Gastrocnemius medialis (tissue), 4 donors: ENCODE measurements at regions not wholly inside any gene's neighbourhood (a gene's known extent, or its start where the extent isn't known, plus 50 kb on each side); places are given as distances from the start of the nearest gene placed in this dataset.

ENCODE experiments used
- POLR2A ChIP-seq, 2 donors: fragments of 450-650 bp; IDR thresholded peaks; one replicate each; pipeline ENCODE4 v1.6.1; 2017; ENCODE audit warnings: antibody characterized with exemption in 2 of 2, mild to moderate bottlenecking in 2 of 2, moderate library complexity in 2 of 2
- TF ChIP-seq, protein P1 (sequence below), 5 experiments: fragments of 450-650 bp in 3 of 5; fragments of 200-600 bp in 2 of 5; sonication (generic) in 2 of 5; IDR thresholded peaks in 4 of 5; conservative IDR thresholded peaks in 1 of 5; 1 replicate in 4 of 5; 2 replicates in 1 of 5; pipeline ENCODE4 v1.5.1; 2016 to 2019; ENCODE audit warnings: antibody characterized with exemption in 5 of 5, mild to moderate bottlenecking in 3 of 5, moderate library complexity in 3 of 5

DNA sequence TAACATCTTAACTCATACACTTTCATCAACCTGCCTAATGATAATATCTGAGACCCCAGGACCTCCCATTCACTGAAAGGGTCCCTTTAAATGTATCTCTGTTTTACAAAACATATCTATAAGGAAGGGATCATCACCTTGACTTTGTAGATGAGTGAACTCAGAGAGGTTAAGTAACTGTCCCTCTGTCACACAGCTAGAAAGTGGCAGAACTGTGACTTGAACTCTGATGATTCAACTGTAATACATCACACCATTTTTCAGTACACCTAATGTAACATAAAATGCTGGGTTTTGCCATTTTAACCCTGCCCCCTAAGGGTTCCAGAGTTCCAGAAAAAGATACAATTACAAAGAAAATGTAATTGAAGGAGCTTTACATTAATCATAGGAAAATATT, 234.6 kb downstream of the ZEB2 start:
- TF ChIP-seq, protein P1, sequence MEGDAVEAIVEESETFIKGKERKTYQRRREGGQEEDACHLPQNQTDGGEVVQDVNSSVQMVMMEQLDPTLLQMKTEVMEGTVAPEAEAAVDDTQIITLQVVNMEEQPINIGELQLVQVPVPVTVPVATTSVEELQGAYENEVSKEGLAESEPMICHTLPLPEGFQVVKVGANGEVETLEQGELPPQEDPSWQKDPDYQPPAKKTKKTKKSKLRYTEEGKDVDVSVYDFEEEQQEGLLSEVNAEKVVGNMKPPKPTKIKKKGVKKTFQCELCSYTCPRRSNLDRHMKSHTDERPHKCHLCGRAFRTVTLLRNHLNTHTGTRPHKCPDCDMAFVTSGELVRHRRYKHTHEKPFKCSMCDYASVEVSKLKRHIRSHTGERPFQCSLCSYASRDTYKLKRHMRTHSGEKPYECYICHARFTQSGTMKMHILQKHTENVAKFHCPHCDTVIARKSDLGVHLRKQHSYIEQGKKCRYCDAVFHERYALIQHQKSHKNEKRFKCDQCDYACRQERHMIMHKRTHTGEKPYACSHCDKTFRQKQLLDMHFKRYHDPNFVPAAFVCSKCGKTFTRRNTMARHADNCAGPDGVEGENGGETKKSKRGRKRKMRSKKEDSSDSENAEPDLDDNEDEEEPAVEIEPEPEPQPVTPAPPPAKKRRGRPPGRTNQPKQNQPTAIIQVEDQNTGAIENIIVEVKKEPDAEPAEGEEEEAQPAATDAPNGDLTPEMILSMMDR (IDR thresholded peaks at IDR 0.05 in 4 of 5, conservative IDR thresholded peaks at IDR 0.05 in 1 of 5) = no peak
- no peak for TF ChIP-seq POLR2A (IDR thresholded peaks at IDR 0.05)
